GM12873 (cell line): ENCODE measurements at regions not wholly inside any gene's neighbourhood (a gene's known extent, or its start where the extent isn't known, plus 50 kb on each side); places are given as distances from the start of the nearest gene placed in this dataset.

Source experiments
- TF ChIP-seq, protein P1 (sequence below): IDR thresholded peaks from 2 replicates; pipeline ENCODE4 v1.5.1; 2012; ENCODE audit warnings: low read depth, mild to moderate bottlenecking, moderate library complexity, low read length, control low read depth; ENCODE audit not compliant: insufficient read depth; ENCODE audit errors: missing control alignments

DNA sequence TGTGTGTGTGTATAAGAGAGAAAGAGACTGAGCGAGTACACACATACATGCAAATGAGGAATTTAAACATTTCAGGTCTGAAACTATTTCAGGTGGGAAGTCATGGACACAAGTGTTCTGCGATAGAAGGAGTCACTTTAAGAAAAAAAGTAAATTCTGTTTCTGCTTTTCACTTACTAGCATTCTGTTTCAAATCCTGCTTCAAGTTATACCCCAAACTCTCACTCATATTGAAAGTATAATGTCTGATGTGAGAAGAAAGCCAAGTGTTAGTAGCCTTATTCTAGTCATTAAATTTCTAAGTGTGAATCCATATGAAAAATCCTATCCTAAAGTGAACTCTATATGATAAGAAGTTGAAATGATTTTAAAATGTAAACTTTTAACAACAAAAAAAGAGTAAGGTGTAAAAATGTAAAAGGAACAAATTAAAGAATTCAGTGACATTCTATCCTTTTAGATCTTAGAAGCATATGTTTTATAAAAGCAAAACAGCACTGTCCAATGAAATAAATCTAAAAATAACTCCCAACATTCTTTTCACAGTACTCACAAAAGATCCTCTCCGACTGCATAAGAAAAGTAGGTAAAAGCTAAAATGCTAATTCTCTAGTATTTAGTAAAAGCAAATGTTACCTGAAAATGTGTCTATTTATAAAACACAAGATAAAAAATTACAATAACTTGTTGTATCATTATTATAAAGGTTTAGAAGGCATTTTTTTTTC is 570.6 kb downstream of the ZEB2 start:
- TF ChIP-seq, protein P1, sequence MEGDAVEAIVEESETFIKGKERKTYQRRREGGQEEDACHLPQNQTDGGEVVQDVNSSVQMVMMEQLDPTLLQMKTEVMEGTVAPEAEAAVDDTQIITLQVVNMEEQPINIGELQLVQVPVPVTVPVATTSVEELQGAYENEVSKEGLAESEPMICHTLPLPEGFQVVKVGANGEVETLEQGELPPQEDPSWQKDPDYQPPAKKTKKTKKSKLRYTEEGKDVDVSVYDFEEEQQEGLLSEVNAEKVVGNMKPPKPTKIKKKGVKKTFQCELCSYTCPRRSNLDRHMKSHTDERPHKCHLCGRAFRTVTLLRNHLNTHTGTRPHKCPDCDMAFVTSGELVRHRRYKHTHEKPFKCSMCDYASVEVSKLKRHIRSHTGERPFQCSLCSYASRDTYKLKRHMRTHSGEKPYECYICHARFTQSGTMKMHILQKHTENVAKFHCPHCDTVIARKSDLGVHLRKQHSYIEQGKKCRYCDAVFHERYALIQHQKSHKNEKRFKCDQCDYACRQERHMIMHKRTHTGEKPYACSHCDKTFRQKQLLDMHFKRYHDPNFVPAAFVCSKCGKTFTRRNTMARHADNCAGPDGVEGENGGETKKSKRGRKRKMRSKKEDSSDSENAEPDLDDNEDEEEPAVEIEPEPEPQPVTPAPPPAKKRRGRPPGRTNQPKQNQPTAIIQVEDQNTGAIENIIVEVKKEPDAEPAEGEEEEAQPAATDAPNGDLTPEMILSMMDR: no peak

DNA sequence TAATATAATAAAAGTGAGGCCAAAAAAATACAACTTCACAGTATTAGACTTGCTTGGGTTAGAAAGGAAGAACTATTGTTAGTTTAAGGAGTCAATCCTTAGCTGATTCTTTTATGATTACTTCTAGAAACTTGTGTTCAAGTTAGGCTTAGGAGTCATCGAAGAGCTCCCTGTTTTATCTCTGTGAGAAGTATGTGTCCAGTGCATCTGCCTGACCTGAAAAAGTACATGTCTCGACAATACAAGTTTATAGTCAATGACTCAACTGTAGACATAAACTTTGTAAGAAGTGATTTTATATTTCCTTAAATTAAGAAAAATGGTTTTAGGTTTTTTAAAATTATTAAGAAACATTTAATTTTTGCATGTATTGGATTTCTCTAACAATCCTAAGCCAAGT is 571.2 kb downstream of the ZEB2 start:
- TF ChIP-seq, protein P1: no peak

DNA sequence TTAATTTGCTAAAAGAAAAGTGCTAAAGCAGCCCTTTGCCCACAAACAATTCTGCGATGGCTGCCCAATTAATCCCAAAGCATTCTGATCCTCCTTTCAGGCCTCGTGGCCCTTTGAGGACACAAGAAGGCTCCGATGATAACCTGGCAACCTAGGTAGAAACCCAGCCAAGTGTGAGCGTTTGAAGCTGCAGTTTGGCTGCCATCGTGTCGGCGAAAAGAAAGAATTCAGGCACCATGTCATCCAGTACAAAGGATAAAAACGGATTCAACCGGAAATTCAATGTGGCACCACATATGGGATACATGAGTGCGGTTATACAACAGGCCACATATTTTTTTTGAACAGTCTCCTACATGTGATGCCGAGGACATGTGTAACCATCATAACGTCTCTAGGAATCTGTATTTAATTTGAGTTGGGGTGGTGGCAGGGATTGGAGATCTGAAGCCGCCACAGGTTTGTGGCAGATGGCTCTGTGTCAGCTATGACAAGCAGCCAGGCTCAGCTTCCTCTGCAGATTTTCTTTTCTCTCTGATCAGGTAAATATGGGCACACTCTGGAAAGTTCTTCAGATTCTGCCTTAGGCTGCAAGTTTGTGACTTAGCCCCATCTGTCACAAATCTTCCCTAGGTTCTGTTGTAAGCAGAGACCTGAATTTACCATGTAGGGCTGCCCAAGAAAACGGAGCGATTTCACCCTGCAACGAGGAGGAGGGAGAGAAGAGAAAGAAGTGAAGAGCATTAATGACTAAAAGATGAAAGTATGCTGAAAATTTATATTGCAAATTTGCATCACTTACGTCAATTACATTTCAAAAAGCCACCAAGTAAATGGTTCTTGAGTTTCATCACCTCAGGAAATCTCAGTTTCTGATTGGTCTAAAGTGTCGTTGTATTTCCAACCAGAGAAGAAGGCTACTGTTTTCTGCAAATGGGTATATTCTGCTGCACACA is 573.2 kb downstream of the ZEB2 start:
- TF ChIP-seq, protein P1: no peak

DNA sequence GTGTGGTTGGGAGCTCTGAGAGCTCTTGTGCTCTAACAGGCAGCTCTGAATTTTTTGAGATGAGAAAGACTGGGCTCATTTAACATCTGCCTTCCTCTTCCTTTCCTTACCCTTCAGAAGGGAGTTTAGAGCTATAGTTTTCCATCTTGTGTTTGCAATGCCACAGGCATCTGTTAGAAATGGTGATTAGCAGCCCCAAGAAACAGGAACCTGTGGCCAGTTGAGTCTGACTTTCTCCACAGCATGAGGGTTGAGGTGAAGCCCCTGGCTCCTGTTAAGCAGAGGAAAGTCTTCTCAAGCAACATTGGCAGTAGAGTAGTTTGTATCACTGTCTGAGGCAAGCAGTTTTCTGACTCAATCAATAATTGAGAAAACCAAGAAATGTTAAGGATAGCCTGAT is 577.4 kb downstream of the ZEB2 start:
- TF ChIP-seq, protein P1: no peak

DNA sequence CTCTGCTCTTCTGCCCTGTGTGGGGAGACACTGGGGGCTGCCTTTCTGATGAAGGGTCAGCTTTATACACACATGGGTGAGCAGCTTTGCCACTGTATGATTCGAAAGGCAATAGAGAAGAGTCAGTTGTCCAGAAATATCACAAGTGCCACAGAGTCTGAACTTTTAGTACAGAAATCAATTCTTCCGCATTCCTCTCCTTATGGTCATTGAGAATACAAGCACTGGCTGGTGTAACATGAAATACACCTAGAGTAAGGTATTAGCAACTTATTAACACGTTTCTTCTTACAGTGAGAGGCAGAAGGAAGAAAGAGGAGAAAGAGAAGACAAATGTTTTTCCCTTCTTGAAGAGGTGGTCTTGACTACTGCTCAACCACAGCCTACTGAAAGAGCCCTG is 579.2 kb downstream of the ZEB2 start:
- TF ChIP-seq, protein P1: no peak

DNA sequence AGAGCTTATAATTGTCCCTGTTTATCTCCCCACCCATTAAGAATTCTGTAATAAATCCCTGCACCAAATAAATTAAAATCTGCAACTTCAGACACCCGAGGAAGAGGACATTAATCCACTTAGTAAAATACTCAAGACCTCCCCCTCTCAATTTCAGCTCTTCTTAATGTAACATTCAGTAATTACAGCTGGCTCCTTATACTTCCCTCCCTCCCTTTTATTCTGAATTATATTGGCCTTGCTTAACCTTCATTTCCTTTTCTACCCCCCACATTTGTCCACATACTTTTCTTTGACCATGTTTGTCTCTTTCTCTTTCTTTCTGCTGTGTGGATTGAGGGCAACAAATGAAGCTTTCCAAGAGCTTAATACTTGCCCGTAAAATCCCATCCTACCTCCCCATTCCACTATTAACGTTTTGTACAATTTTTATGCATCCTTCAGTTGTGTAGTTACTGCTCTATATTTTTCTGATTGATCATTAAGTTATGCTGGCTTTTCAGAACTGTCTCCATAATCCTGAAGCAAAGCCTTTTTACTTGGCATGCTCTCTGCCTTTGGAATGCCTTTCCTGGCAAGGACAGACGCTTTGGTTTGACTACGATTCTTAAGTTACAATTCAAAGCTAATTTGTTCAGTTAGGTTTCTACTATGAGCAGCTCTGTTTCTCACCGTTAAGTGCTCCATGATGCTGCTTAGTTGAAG is 580.1 kb downstream of the ZEB2 start:
- TF ChIP-seq, protein P1: no peak
